ENCODE measurements at regions not wholly inside any gene's neighbourhood (a gene's known extent, or its start where the extent isn't known, plus 50 kb on each side); places are given as distances from the start of the nearest gene placed in this dataset.

DNA sequence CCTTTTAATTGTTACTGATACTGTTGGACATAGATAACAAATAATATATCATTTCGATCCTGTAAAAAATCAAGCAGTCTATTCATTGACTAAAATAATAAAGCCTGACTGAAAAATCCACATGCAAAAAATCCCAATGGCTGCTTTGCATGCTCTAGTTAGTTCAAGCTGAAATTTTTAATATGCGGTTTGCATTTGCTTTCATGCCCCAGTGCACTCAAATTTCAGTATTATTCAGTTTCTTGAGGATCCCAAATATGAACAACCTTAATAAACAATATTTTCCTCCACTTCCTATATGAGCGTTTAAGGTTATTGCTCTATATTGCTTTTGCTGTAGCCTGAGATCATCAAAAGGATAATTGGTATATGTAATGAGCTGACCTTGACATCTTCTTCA lies 75.1 kb upstream of the DPH5 start:
- TF ChIP-seq, protein P1, sequence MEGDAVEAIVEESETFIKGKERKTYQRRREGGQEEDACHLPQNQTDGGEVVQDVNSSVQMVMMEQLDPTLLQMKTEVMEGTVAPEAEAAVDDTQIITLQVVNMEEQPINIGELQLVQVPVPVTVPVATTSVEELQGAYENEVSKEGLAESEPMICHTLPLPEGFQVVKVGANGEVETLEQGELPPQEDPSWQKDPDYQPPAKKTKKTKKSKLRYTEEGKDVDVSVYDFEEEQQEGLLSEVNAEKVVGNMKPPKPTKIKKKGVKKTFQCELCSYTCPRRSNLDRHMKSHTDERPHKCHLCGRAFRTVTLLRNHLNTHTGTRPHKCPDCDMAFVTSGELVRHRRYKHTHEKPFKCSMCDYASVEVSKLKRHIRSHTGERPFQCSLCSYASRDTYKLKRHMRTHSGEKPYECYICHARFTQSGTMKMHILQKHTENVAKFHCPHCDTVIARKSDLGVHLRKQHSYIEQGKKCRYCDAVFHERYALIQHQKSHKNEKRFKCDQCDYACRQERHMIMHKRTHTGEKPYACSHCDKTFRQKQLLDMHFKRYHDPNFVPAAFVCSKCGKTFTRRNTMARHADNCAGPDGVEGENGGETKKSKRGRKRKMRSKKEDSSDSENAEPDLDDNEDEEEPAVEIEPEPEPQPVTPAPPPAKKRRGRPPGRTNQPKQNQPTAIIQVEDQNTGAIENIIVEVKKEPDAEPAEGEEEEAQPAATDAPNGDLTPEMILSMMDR (conservative IDR thresholded peaks at IDR 0.05) = no peak
- TF ChIP-seq ZFX (IDR thresholded peaks at IDR 0.05) = no peak
